Natural killer cell (primary cell): ENCODE measurements at regions not wholly inside any gene's neighbourhood (a gene's known extent, or its start where the extent isn't known, plus 50 kb on each side); places are given as distances from the start of the nearest gene placed in this dataset.

Experiments used
- ATAC-seq, 3 donors: fragments of 150-1000 bp in 2 of 3; fragments of 200-7000 bp in 1 of 3; cut with Tn5 transposase; 1 replicate in 1 of 3; 2 replicates in 2 of 3; pipeline ENCODE4 v1.10.0; 2021; ENCODE audit warnings: mild to moderate bottlenecking in 2 of 3, moderate library complexity in 2 of 3
- DNase-seq, 2 donors: peaks; one replicate each; pipeline versions ENCODE4 v3.0.0 to v3.0.0-alpha.2; 2013 to 2021; ENCODE audit warnings: mixed read lengths in 1 of 2
- H3K27ac ChIP-seq: one replicate; pipeline ENCODE4 v1.5.1; 2013; ENCODE audit warnings: mild to moderate bottlenecking, low read length
- H3K27me3 ChIP-seq: one replicate; pipeline ENCODE4 v1.6.1; 2013; ENCODE audit warnings: low read length; ENCODE audit not compliant: control insufficient read depth, insufficient read depth
- H3K36me3 ChIP-seq: one replicate; pipeline ENCODE4 v1.6.1; 2013; ENCODE audit warnings: low read length; ENCODE audit not compliant: control insufficient read depth, insufficient read depth
- H3K4me1 ChIP-seq: one replicate; pipeline ENCODE4 v1.6.1; 2013; ENCODE audit warnings: low read length; ENCODE audit not compliant: control insufficient read depth, insufficient read depth
- H3K4me3 ChIP-seq: one replicate; pipeline ENCODE4 v1.5.1; 2013; ENCODE audit warnings: low read length
- H3K9me3 ChIP-seq: one replicate; pipeline ENCODE4 v1.6.1; 2013; ENCODE audit warnings: low read length; ENCODE audit not compliant: control insufficient read depth, insufficient read depth
- H3K27ac Mint-ChIP-seq, 2 donors: one replicate each; pipeline ENCODE4 v1.8.0; 2022; ENCODE audit warnings: mild to moderate bottlenecking in 2 of 2, mixed read lengths in 2 of 2, moderate library complexity in 1 of 2
- H3K27me3 Mint-ChIP-seq, 2 donors: one replicate each; pipeline ENCODE4 v1.8.0; 2022; ENCODE audit warnings: low read depth in 2 of 2, mixed read lengths in 2 of 2
- H3K36me3 Mint-ChIP-seq: one replicate; pipeline ENCODE4 v1.8.0; 2022; ENCODE audit warnings: mixed read lengths
- H3K4me1 Mint-ChIP-seq, 2 donors: one replicate each; pipeline ENCODE4 v1.8.0; 2022; ENCODE audit warnings: mixed read lengths in 2 of 2
- H3K4me3 Mint-ChIP-seq: one replicate; pipeline ENCODE4 v1.8.0; 2022; ENCODE audit warnings: mild to moderate bottlenecking, moderate library complexity, mixed read lengths
- H3K9me3 Mint-ChIP-seq, 2 donors: one replicate each; pipeline ENCODE4 v1.8.0; 2022; ENCODE audit warnings: mixed read lengths in 2 of 2
- WGBS: methylation state at CpG from one replicate; pipeline ENCODE4 v1.1.7; 2013; ENCODE audit warnings: missing lambda C conversion rate; ENCODE audit not compliant: insufficient coverage; 5-methylcytosine and 5-hydroxymethylcytosine counted together
- intact Hi-C: fragments of 100-400 bp; cut with micrococcal nuclease; formaldehyde crosslinking; loops from one replicate; pipeline ENCODE4 v1.14.2; 2022
- TF ChIP-seq, protein P1 (sequence below): fragments of 200-600 bp; IDR thresholded peaks from one replicate; pipeline ENCODE4 v1.8.0; 2022; ENCODE audit warnings: antibody characterized with exemption

DNA sequence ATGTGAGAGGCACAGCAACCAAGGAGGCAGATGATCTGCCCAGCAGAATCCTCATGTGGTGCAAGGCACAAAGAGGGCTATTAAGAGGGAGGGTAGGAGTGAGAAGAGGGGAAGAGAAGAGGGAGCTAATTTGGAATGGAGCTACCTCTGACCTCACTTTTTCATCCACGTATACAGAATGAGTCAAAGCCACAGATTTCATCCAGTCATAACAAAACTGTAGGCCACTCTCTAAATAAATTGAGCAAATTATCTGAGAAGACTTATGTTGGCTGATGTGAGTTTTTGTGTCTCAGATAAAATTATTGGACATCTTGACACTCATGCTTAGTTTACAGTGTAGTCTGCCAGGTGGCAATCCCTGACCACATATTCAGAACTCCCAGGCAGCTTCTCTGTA, 325.6 kb downstream of the TTLL7 start:
- no peak for ATAC-seq
- peaks cover 6 to 11% of the 10 kb centered on the region in 2 donors for H3K9me3 Mint-ChIP-seq
- no peaks in the 10 kb centered on the region for H3K4me1 Mint-ChIP-seq
- no peak overlapping the region for H3K27ac ChIP-seq
- H3K4me1 ChIP-seq, result no peaks in the 10 kb centered on the region
- no peaks in the 10 kb centered on the region for H3K9me3 ChIP-seq
- no CpG with 5 or more reads among the region's 1 CpG for WGBS
- H3K27me3 ChIP-seq, result no peaks in the 10 kb centered on the region
- TF ChIP-seq, protein P1, sequence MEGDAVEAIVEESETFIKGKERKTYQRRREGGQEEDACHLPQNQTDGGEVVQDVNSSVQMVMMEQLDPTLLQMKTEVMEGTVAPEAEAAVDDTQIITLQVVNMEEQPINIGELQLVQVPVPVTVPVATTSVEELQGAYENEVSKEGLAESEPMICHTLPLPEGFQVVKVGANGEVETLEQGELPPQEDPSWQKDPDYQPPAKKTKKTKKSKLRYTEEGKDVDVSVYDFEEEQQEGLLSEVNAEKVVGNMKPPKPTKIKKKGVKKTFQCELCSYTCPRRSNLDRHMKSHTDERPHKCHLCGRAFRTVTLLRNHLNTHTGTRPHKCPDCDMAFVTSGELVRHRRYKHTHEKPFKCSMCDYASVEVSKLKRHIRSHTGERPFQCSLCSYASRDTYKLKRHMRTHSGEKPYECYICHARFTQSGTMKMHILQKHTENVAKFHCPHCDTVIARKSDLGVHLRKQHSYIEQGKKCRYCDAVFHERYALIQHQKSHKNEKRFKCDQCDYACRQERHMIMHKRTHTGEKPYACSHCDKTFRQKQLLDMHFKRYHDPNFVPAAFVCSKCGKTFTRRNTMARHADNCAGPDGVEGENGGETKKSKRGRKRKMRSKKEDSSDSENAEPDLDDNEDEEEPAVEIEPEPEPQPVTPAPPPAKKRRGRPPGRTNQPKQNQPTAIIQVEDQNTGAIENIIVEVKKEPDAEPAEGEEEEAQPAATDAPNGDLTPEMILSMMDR, result no peak
- H3K36me3 ChIP-seq, result no peaks in the 10 kb centered on the region
- H3K27ac Mint-ChIP-seq, result no peak overlapping the region
- no peak overlapping the region for H3K4me3 ChIP-seq
- no peak for DNase-seq
- no peak overlapping the region for H3K4me3 Mint-ChIP-seq
- intact Hi-C loops, result no loop called here
- H3K27me3 Mint-ChIP-seq, result no peaks in the 10 kb centered on the region
- no peaks in the 10 kb centered on the region for H3K36me3 Mint-ChIP-seq

DNA sequence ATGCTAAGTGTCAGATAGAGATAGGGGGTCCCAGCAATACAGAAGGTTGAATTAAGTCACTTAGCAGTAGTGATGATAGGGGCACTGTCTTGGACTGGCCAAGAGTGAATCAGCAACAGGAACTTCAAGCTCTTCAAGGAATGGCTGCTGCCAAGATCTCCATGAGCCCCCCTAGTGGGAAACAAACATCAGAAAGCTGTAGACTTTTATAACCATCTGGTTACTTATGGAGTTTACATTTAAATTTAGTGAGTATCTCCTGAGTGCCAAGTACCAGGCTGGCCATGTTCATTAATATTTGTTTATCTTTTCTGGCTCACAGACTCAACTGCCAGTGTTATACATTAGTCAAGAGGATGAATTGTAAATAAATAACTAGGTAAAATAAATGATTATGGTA, 327.3 kb downstream of the TTLL7 start:
- no peaks in the 10 kb centered on the region for H3K36me3 Mint-ChIP-seq
- H3K4me3 Mint-ChIP-seq, result no peak overlapping the region
- Histone ChIP-seq H3K4me1 (no peaks in the 10 kb centered on the region), H3K27ac (no peak overlapping the region), H3K27me3 (no peaks in the 10 kb centered on the region), H3K36me3 (no peaks in the 10 kb centered on the region), H3K9me3 (no peaks in the 10 kb centered on the region), H3K4me3 (no peak overlapping the region)
- intact Hi-C loops, result no loop called here
- H3K4me1 Mint-ChIP-seq, result no peaks in the 10 kb centered on the region
- ATAC-seq (no peak), DNase-seq (no peak)
- TF ChIP-seq, protein P1, result no peak
- peaks cover 10 to 13% of the 10 kb centered on the region in 2 donors for H3K9me3 Mint-ChIP-seq
- no peaks in the 10 kb centered on the region for H3K27me3 Mint-ChIP-seq
- H3K27ac Mint-ChIP-seq, result no peak overlapping the region

DNA sequence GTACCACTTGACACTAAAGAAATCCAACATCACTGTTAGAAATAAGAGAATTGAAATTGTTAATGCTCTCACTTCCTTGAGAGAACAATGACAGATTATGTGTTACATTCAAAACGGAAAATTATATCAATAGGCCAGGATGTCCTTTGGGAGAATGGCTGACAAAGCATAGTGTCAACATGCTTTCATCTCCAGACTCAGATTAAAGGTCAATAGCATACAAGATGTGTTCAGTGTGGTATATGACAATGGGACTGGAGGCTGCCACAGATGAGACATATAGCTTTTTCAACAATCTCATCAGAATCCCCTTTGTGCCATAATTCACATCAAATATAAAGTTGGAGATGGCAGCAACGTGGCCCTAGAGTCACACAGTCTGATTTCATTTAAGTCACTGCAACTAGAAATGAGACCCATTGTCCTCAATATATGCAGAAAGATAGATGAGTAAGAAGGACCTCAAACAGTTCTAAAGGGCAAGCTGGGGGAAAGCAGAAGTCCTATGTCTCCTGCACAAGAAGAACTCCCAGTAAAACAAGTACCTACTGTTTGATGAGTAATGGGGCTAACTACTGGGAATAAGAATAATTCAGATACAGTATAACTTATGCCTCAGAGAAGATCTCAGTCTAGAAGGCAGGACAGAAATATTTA, 327.9 kb downstream of the TTLL7 start:
- ATAC-seq (no peak), DNase-seq (no peak)
- Mint-ChIP-seq H3K27ac (no peak overlapping the region), H3K36me3 (no peaks in the 10 kb centered on the region), H3K9me3 (peaks cover 7 to 9% of the 10 kb centered on the region in 2 donors), H3K4me3 (no peak overlapping the region), H3K27me3 (no peaks in the 10 kb centered on the region), H3K4me1 (no peaks in the 10 kb centered on the region)
- no peaks in the 10 kb centered on the region for H3K27me3 ChIP-seq
- H3K27ac ChIP-seq, result no peak overlapping the region
- H3K9me3 ChIP-seq, result no peaks in the 10 kb centered on the region
- H3K4me1 ChIP-seq, result no peaks in the 10 kb centered on the region
- TF ChIP-seq, protein P1, result no peak
- H3K36me3 ChIP-seq, result no peaks in the 10 kb centered on the region
- H3K4me3 ChIP-seq, result no peak overlapping the region
- WGBS, result 78% methylated on average over 2 of the region's 2 CpGs
- intact Hi-C loops, result no loop called here

DNA sequence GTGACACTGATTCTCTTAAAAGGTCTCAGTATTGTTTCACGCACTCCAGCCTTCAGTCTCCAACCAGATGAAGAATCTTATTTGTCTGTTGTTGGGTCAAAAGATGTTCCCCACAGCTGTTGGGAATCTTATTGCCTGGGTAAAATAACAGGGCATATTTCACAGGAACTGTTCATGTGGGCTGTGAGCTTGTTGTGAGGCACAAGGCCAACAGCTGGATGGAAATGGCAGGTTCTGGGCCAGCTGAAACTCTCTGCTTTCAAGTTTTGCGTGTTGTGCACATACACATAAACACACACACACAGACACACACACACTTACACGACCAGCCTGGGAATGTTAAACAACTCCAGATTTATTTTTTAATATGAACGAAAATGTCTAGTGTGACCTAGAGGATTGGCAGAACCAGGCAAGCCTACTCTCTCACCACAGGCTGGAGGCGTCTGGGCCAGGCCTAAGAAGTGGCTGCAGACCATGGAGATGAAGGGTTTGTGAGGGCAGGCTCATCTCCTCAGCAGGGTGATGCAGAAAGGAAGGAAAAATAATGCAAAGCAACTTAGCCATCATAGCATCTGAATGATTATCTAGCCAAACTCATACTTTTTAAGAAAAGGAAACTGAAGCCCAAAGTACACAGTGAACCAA, 357.0 kb downstream of the TTLL7 start:
- Histone ChIP-seq H3K27me3 (no peaks in the 10 kb centered on the region), H3K36me3 (no peaks in the 10 kb centered on the region), H3K9me3 (no peaks in the 10 kb centered on the region), H3K4me1 (no peaks in the 10 kb centered on the region), H3K4me3 (no peak overlapping the region), H3K27ac (no peak overlapping the region)
- ATAC-seq (no peak), DNase-seq (no peak)
- intact Hi-C loops, result no loop called here
- 83% methylated on average over 4 of the region's 5 CpGs for WGBS
- Mint-ChIP-seq H3K4me1 (no peaks in the 10 kb centered on the region), H3K9me3 (peaks cover 5 to 9% of the 10 kb centered on the region in 2 donors), H3K36me3 (no peaks in the 10 kb centered on the region), H3K27ac (no peak overlapping the region), H3K4me3 (no peak overlapping the region), H3K27me3 (no peaks in the 10 kb centered on the region)
- TF ChIP-seq, protein P1, result no peak
